Activated naive CD8-positive, alpha-beta T cell treated with anti-CD3 and anti-CD28 coated beads, Interleukin-2, amount 10 ng/mL, durations not matched to agents 7 days and 5 days (primary cell): ENCODE measurements at regions not wholly inside any gene's neighbourhood (a gene's known extent, or its start where the extent isn't known, plus 50 kb on each side); places are given as distances from the start of the nearest gene placed in this dataset.
A peak's percentile ranks its signal among the peaks of the same experiment; 100 is the strongest.
"Not testable (repeated sequence)": the region's sequence is repeated elsewhere in the genome, so short reads cannot be mapped to it uniquely, and the experiment has no call there.

ENCODE experiments used
- ATAC-seq: fragments of 150-1000 bp; cut with Tn5 transposase; one replicate; pipeline ENCODE4 v1.10.0; 2021; ENCODE audit warnings: low read depth, moderate library complexity
- POLR2A ChIA-PET: fragments of 350-600 bp; sonication (Branson Sonifier 250); formaldehyde crosslinking; loops from one replicate; lab custom pipeline; 2021; ENCODE audit warnings: antibody characterized with exemption; lab: Charles Lee
- DNase-seq: peaks from one replicate; pipeline ENCODE4 v3.0.0; 2021
- H3K27ac Mint-ChIP-seq: one replicate; pipeline ENCODE4 v1.8.0; 2022; ENCODE audit warnings: mild to moderate bottlenecking, mixed read lengths
- H3K27me3 Mint-ChIP-seq: one replicate; pipeline ENCODE4 v1.8.0; 2022; ENCODE audit warnings: mild to moderate bottlenecking, moderate library complexity, mixed read lengths
- H3K36me3 Mint-ChIP-seq: one replicate; pipeline ENCODE4 v1.8.0; 2021; ENCODE audit warnings: mild to moderate bottlenecking, mixed read lengths
- H3K4me1 Mint-ChIP-seq: one replicate; pipeline ENCODE4 v1.8.0; 2021; ENCODE audit warnings: mixed read lengths
- H3K4me3 Mint-ChIP-seq: one replicate; pipeline ENCODE4 v1.8.0; 2022; ENCODE audit warnings: mild to moderate bottlenecking, moderate library complexity, mixed read lengths
- H3K9me3 Mint-ChIP-seq: one replicate; pipeline ENCODE4 v1.8.0; 2021; ENCODE audit warnings: mixed read lengths

- Mint-ChIP-seq H3K4me1 (peaks cover 4% of the 10 kb centered on the region), H3K36me3 (no peaks in the 10 kb centered on the region), H3K9me3 (peaks cover 3% of the 10 kb centered on the region), H3K27ac (no peak overlapping the region), H3K27me3 (peaks cover 4% of the 10 kb centered on the region), H3K4me3 (no peak overlapping the region)
- ATAC-seq (no peak), DNase-seq (no peak)
- POLR2A ChIA-PET = no interaction called here
Observed at GRCh38 chr5:79886456-79886855, 104.6 kb downstream of the MTX3 start.

GRCh38 chr5:79879880-79880279 lies 111.2 kb downstream of the MTX3 start:
- H3K27ac Mint-ChIP-seq, H3K36me3 Mint-ChIP-seq, DNase-seq, ATAC-seq, H3K27me3 Mint-ChIP-seq, H3K4me3 Mint-ChIP-seq, H3K4me1 Mint-ChIP-seq, H3K9me3 Mint-ChIP-seq, POLR2A ChIA-PET: not testable (repeated sequence)

- ATAC-seq = peak; percentile 45
- DNase-seq = peak; percentile 45
- Mint-ChIP-seq H3K36me3 (no peaks in the 10 kb centered on the region), H3K27me3 (peaks cover 5% of the 10 kb centered on the region), H3K4me3 (no peak overlapping the region), H3K9me3 (no peaks in the 10 kb centered on the region), H3K27ac (no peak overlapping the region), H3K4me1 (peaks cover 2% of the 10 kb centered on the region)
- POLR2A ChIA-PET = interaction anchor here (1.0 to 1.2 kb wide), 2 partner anchors 102 to 112 kb away, joined by 3 to 4 read pairs; partner anchors contain the start of gene MTX3
Observed at GRCh38 chr5:79878721-79879336, 112.2 kb downstream of the MTX3 start.

- DNase-seq (no peak), ATAC-seq (no peak)
- POLR2A ChIA-PET = interaction anchor here (1.0 to 1.2 kb wide), 2 partner anchors 103 to 112 kb away, joined by 3 to 4 read pairs; partner anchors contain the start of gene MTX3
- Mint-ChIP-seq H3K27ac (no peak overlapping the region), H3K4me1 (no peaks in the 10 kb centered on the region), H3K9me3 (no peaks in the 10 kb centered on the region), H3K36me3 (no peaks in the 10 kb centered on the region), H3K4me3 (no peak overlapping the region), H3K27me3 (peaks cover 8% of the 10 kb centered on the region)
Observed at GRCh38 chr5:79878136-79878679, 112.9 kb downstream of the MTX3 start.

GRCh38 chr5:79876456-79876855 lies 114.6 kb downstream of the MTX3 start:
- POLR2A ChIA-PET = no interaction called here
- H3K27ac Mint-ChIP-seq = no peak overlapping the region
- H3K9me3 Mint-ChIP-seq = no peaks in the 10 kb centered on the region
- peaks cover 13% of the 10 kb centered on the region for H3K27me3 Mint-ChIP-seq
- H3K4me3 Mint-ChIP-seq = no peak overlapping the region
- no peak for DNase-seq
- no peaks in the 10 kb centered on the region for H3K36me3 Mint-ChIP-seq
- ATAC-seq = no peak
- no peaks in the 10 kb centered on the region for H3K4me1 Mint-ChIP-seq

- POLR2A ChIA-PET = no interaction called here
- H3K27me3 Mint-ChIP-seq = peaks cover 15% of the 10 kb centered on the region
- H3K36me3 Mint-ChIP-seq = no peaks in the 10 kb centered on the region
- DNase-seq (no peak), ATAC-seq (no peak)
- H3K9me3 Mint-ChIP-seq = no peaks in the 10 kb centered on the region
- H3K27ac Mint-ChIP-seq = no peak overlapping the region
- H3K4me1 Mint-ChIP-seq = no peaks in the 10 kb centered on the region
- H3K4me3 Mint-ChIP-seq = no peak overlapping the region
Observed at GRCh38 chr5:79875230-79875629, 115.8 kb downstream of the MTX3 start.

- Mint-ChIP-seq H3K27me3 (peaks cover 19% of the 10 kb centered on the region), H3K4me1 (no peaks in the 10 kb centered on the region), H3K36me3 (no peaks in the 10 kb centered on the region), H3K27ac (no peak overlapping the region), H3K4me3 (no peak overlapping the region), H3K9me3 (no peaks in the 10 kb centered on the region)
- DNase-seq = no peak
- POLR2A ChIA-PET = no interaction called here
- ATAC-seq = no peak
Observed at GRCh38 chr5:79873187-79873586, 117.9 kb downstream of the MTX3 start.

- H3K27ac Mint-ChIP-seq = no peak overlapping the region
- POLR2A ChIA-PET = no interaction called here
- no peaks in the 10 kb centered on the region for H3K36me3 Mint-ChIP-seq
- no peaks in the 10 kb centered on the region for H3K9me3 Mint-ChIP-seq
- H3K4me3 Mint-ChIP-seq = no peak overlapping the region
- DNase-seq = no peak
- H3K4me1 Mint-ChIP-seq = no peaks in the 10 kb centered on the region
- no peak for ATAC-seq
- peaks cover 19% of the 10 kb centered on the region for H3K27me3 Mint-ChIP-seq
Observed at GRCh38 chr5:79872291-79872690, 118.8 kb downstream of the MTX3 start.

- DNase-seq = no peak
- no peak overlapping the region for H3K4me3 Mint-ChIP-seq
- no peak overlapping the region for H3K27ac Mint-ChIP-seq
- no peak for ATAC-seq
- no peaks in the 10 kb centered on the region for H3K4me1 Mint-ChIP-seq
- H3K36me3 Mint-ChIP-seq = no peaks in the 10 kb centered on the region
- no peaks in the 10 kb centered on the region for H3K9me3 Mint-ChIP-seq
- POLR2A ChIA-PET = no interaction called here
- peaks cover 19% of the 10 kb centered on the region for H3K27me3 Mint-ChIP-seq
Observed at GRCh38 chr5:79871364-79872120, 119.5 kb downstream of the MTX3 start.

- Mint-ChIP-seq H3K27me3 (peaks cover 14% of the 10 kb centered on the region), H3K9me3 (no peaks in the 10 kb centered on the region), H3K4me1 (no peaks in the 10 kb centered on the region), H3K27ac (no peak overlapping the region), H3K36me3 (no peaks in the 10 kb centered on the region), H3K4me3 (no peak overlapping the region)
- POLR2A ChIA-PET = no interaction called here
- no peak for DNase-seq
- no peak for ATAC-seq
Observed at GRCh38 chr5:79868163-79868670, 122.8 kb downstream of the MTX3 start.

- peaks cover 22% of the 10 kb centered on the region for H3K27me3 Mint-ChIP-seq
- no peaks in the 10 kb centered on the region for H3K9me3 Mint-ChIP-seq
- H3K4me1 Mint-ChIP-seq = no peaks in the 10 kb centered on the region
- no peak overlapping the region for H3K27ac Mint-ChIP-seq
- POLR2A ChIA-PET = no interaction called here
- ATAC-seq (no peak), DNase-seq (no peak)
- H3K4me3 Mint-ChIP-seq = no peak overlapping the region
- H3K36me3 Mint-ChIP-seq = no peaks in the 10 kb centered on the region
Observed at GRCh38 chr5:79865579-79865978, 125.5 kb downstream of the MTX3 start.

- Mint-ChIP-seq H3K27me3 (peaks cover 26% of the 10 kb centered on the region), H3K4me1 (no peaks in the 10 kb centered on the region), H3K9me3 (no peaks in the 10 kb centered on the region), H3K4me3 (no peak overlapping the region), H3K36me3 (no peaks in the 10 kb centered on the region), H3K27ac (no peak overlapping the region)
- POLR2A ChIA-PET = no interaction called here
- no peak for DNase-seq
- no peak for ATAC-seq
Observed at GRCh38 chr5:79864364-79864763, 126.7 kb downstream of the MTX3 start.

GRCh38 chr5:79859588-79859987 lies 131.5 kb downstream of the MTX3 start:
- DNase-seq = no peak
- H3K27ac Mint-ChIP-seq = no peak overlapping the region
- H3K9me3 Mint-ChIP-seq = no peaks in the 10 kb centered on the region
- H3K4me3 Mint-ChIP-seq = no peak overlapping the region
- POLR2A ChIA-PET = no interaction called here
- no peaks in the 10 kb centered on the region for H3K36me3 Mint-ChIP-seq
- H3K4me1 Mint-ChIP-seq = peaks cover 5% of the 10 kb centered on the region
- no peak for ATAC-seq
- H3K27me3 Mint-ChIP-seq = peaks cover 33% of the 10 kb centered on the region

GRCh38 chr5:79858410-79858723 lies 132.7 kb downstream of the MTX3 start:
- H3K27me3 Mint-ChIP-seq = peaks cover 35% of the 10 kb centered on the region
- no peak for DNase-seq
- H3K36me3 Mint-ChIP-seq = no peaks in the 10 kb centered on the region
- H3K4me3 Mint-ChIP-seq = no peak overlapping the region
- peaks cover 6% of the 10 kb centered on the region for H3K4me1 Mint-ChIP-seq
- H3K9me3 Mint-ChIP-seq = no peaks in the 10 kb centered on the region
- no peak for ATAC-seq
- POLR2A ChIA-PET = no interaction called here
- H3K27ac Mint-ChIP-seq = no peak overlapping the region
